SH-SY5Y (cell line): ENCODE measurements at regions not wholly inside any gene's neighbourhood (a gene's known extent, or its start where the extent isn't known, plus 50 kb on each side); places are given as distances from the start of the nearest gene placed in this dataset.

Experiments
- GATA2 ChIP-seq: IDR thresholded peaks from 2 replicates; pipeline ENCODE4 v1.6.1; 2011; ENCODE audit warnings: mild to moderate bottlenecking, low read depth, low read length
- GATA3 ChIP-seq: IDR thresholded peaks from 2 replicates; pipeline ENCODE4 v1.6.1; 2011; ENCODE audit warnings: low read depth, mild to moderate bottlenecking, low read length, moderate library complexity

DNA sequence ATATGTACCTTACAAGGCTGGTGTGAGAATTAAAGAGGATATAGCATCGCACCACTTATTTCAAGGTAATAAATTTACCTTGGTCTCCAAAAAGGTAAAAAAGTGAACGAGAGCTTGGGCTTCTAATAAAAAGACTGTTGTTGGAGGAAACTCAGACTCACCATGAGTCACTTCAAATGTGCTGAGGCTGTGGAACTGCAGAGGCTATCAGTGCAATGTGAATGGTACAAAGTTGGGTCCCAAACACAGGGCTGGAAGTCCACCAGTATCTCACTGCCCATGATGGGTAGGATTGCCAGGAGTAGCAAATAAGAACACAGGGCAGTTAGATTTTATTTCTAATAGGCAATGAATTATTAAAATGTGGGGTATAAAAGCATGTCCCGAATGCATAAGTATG, 200.6 kb downstream of the MAFB start:
- TF ChIP-seq GATA2 (no peak), GATA3 (no peak)
